HL-60 (cell line): ENCODE measurements at regions not wholly inside any gene's neighbourhood (a gene's known extent, or its start where the extent isn't known, plus 50 kb on each side); places are given as distances from the start of the nearest gene placed in this dataset.

Source experiments
- DNase-seq, 2 experiments: peaks; one replicate each; pipeline ENCODE4 v3.0.0-alpha.2; 2010 to 2020; ENCODE audit warnings: low read depth in 1 of 2, low spot score in 1 of 2
- H3K27ac ChIP-seq: fragments of 250-450 bp; sonication (Bioruptor Pico); replicated peaks from 2 replicates; pipeline ENCODE4 v1.5.1; 2020; ENCODE audit warnings: mild to moderate bottlenecking, moderate library complexity
- H3K27me3 ChIP-seq: fragments of 250-450 bp; sonication (Bioruptor Pico); 2 replicates; pipeline ENCODE4 v1.5.1; 2021; ENCODE audit warnings: mild to moderate bottlenecking, moderate library complexity; ENCODE audit not compliant: insufficient read depth, poor library complexity, severe bottlenecking
- H3K4me3 ChIP-seq: replicated peaks from 2 replicates; pipeline ENCODE4 v1.5.1; 2011; ENCODE audit warnings: mild to moderate bottlenecking, control low read depth, low read length; ENCODE audit not compliant: insufficient read depth
- GABPA ChIP-seq: IDR thresholded peaks from 2 replicates; pipeline ENCODE4 v1.6.1; 2012; ENCODE audit warnings: low read depth
- POLR2AphosphoS5 ChIP-seq: IDR thresholded peaks from 2 replicates; pipeline ENCODE4 v1.6.1; 2012; ENCODE audit warnings: low read depth
- SPI1 ChIP-seq: IDR thresholded peaks from 2 replicates; pipeline ENCODE4 v1.6.1; 2012; ENCODE audit warnings: low read depth, mild to moderate bottlenecking, borderline replicate concordance
- TF ChIP-seq, protein P1 (sequence below): IDR thresholded peaks from 2 replicates; pipeline ENCODE4 v1.6.1; 2012; ENCODE audit warnings: low read depth; ENCODE audit not compliant: insufficient replicate concordance
- TF ChIP-seq, protein P2 (sequence below): IDR thresholded peaks from one replicate; pipeline ENCODE4 v1.5.1; 2011; ENCODE audit warnings: low read length, control low read depth, inconsistent platforms; ENCODE audit not compliant: insufficient read depth

DNA sequence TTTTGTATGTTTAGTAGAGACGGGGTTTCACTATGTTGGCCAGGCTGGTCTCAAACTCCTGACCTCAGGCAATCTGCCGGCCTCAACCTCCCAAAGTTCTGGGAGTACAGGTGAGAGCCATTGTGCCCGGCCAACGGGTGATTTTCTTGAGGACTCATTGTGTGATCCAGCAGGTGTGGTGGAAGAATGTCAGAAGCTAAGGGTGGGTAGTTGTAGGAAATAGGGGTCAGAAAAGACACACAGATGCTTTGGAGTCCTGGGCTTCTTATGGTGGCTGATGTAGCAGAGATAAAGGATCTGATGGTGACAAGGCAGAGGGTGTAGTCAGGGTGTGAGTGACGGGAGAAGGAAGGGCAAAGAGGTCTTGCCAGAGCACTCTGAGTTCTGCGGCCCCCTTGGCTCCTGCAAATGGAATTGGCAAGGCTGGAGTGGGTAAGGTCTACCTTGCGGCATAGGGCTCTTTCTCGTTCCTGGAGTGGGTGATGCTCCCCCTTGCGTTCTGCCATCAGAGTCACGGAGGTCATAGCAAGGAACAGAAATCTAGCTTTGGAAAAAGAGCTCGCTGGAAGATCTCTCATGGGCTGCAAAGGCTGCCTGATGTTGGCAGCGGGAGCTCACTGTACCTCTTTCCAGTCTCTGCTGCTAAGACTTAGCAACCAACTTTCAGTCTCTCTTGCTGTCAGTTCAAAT, 97.2 kb downstream of the SREK1 start:
- H3K4me3 ChIP-seq = no peak overlapping the region
- H3K27ac ChIP-seq = no peak overlapping the region
- no peak for DNase-seq
- TF ChIP-seq GABPA (no peak), POLR2AphosphoS5 (no peak), SPI1 (no peak)
- TF ChIP-seq, protein P1, sequence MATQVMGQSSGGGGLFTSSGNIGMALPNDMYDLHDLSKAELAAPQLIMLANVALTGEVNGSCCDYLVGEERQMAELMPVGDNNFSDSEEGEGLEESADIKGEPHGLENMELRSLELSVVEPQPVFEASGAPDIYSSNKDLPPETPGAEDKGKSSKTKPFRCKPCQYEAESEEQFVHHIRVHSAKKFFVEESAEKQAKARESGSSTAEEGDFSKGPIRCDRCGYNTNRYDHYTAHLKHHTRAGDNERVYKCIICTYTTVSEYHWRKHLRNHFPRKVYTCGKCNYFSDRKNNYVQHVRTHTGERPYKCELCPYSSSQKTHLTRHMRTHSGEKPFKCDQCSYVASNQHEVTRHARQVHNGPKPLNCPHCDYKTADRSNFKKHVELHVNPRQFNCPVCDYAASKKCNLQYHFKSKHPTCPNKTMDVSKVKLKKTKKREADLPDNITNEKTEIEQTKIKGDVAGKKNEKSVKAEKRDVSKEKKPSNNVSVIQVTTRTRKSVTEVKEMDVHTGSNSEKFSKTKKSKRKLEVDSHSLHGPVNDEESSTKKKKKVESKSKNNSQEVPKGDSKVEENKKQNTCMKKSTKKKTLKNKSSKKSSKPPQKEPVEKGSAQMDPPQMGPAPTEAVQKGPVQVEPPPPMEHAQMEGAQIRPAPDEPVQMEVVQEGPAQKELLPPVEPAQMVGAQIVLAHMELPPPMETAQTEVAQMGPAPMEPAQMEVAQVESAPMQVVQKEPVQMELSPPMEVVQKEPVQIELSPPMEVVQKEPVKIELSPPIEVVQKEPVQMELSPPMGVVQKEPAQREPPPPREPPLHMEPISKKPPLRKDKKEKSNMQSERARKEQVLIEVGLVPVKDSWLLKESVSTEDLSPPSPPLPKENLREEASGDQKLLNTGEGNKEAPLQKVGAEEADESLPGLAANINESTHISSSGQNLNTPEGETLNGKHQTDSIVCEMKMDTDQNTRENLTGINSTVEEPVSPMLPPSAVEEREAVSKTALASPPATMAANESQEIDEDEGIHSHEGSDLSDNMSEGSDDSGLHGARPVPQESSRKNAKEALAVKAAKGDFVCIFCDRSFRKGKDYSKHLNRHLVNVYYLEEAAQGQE = no peak
- TF ChIP-seq, protein P2, sequence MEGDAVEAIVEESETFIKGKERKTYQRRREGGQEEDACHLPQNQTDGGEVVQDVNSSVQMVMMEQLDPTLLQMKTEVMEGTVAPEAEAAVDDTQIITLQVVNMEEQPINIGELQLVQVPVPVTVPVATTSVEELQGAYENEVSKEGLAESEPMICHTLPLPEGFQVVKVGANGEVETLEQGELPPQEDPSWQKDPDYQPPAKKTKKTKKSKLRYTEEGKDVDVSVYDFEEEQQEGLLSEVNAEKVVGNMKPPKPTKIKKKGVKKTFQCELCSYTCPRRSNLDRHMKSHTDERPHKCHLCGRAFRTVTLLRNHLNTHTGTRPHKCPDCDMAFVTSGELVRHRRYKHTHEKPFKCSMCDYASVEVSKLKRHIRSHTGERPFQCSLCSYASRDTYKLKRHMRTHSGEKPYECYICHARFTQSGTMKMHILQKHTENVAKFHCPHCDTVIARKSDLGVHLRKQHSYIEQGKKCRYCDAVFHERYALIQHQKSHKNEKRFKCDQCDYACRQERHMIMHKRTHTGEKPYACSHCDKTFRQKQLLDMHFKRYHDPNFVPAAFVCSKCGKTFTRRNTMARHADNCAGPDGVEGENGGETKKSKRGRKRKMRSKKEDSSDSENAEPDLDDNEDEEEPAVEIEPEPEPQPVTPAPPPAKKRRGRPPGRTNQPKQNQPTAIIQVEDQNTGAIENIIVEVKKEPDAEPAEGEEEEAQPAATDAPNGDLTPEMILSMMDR = no peak
- no peaks in the 10 kb centered on the region for H3K27me3 ChIP-seq

DNA sequence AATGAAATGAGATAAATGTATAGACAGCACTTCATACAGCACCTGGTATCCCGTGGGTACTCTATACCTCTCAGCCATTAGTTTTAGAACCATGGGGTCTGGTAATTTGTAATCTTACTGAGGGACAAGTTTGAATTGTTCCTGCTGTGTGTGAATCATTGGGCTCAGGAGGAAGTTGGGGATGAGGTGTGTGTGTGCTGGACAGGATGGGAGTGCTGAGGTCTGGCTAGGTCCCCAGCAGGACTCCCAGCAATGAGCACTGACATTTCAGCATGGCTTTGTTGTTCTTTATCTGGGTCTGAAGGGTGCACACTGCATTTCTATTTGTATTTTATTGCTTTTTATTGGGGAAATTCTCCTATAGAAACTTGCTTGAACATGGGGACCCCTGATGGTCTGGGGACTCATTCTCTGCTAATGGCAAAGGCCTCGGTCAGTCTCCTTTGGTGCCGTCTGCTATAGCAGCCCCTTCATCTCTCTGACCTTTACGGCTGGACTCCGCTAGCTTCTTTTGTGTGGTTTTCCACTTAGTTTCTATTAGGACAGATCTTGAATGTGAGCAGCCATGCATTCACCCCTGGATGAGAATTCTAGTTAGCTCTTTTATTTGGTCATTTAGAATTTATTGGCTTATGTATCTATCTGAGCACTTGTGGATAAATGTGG, 98.1 kb downstream of the SREK1 start:
- no peaks in the 10 kb centered on the region for H3K27me3 ChIP-seq

DNA sequence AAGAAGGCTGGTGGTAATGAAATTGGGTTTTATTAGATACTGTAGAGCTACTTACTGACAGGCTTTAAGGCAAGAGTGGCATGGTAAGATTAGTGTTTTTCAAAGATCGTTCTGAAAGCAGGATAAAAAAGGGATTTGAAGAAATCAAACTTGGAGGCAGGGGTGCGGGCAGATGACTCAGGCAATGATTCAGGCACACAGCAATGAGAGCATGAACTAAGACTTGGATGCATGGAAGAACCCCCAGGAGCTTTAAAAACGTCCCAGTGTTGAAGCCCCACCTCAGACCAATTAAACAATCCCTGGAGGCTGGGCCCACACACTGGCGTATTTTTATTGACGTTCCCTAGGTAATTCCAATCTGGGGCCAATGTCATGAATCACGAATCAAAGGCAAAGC, 102.5 kb downstream of the SREK1 start:
- TF ChIP-seq POLR2AphosphoS5 (no peak), GABPA (no peak), SPI1 (no peak)
- TF ChIP-seq, protein P2 = no peak
- TF ChIP-seq, protein P1 = no peak
- Histone ChIP-seq H3K27ac (no peak overlapping the region), H3K4me3 (no peak overlapping the region), H3K27me3 (no peaks in the 10 kb centered on the region)
- no peak for DNase-seq

More for the DNA sequence above, 98.1 kb downstream of the SREK1 start:
- no peak for DNase-seq
- Histone ChIP-seq H3K4me3 (no peak overlapping the region), H3K27ac (no peak overlapping the region)
- TF ChIP-seq, protein P2 = no peak
- TF ChIP-seq SPI1 (no peak), GABPA (no peak), POLR2AphosphoS5 (no peak)
- TF ChIP-seq, protein P1 = no peak
